ENCODE measurements at regions not wholly inside any gene's neighbourhood (a gene's known extent, or its start where the extent isn't known, plus 50 kb on each side); places are given as distances from the start of the nearest gene placed in this dataset.

- DNase-seq = no peak
- peaks cover 10% of the 10 kb centered on the region for H3K9me3 Mint-ChIP-seq (ENCODE audit: unreplicated experiment)
- no peak overlapping the region for H3K4me3 ChIP-seq (ENCODE audit: low read depth, low read length)
- no peaks in the 10 kb centered on the region for H3K4me1 Mint-ChIP-seq (ENCODE audit: low read depth, unreplicated experiment)
- H3K27me3 Mint-ChIP-seq (ENCODE audit: insufficient read depth, unreplicated experiment) = no peaks in the 10 kb centered on the region
- no peaks in the 10 kb centered on the region for H3K36me3 Mint-ChIP-seq (ENCODE audit: insufficient read depth, unreplicated experiment)
- H3K4me1 ChIP-seq = no peaks in the 10 kb centered on the region
- H3K27ac Mint-ChIP-seq (ENCODE audit: unreplicated experiment) = no peak overlapping the region
- H3K36me3 ChIP-seq (ENCODE audit: control insufficient read depth, insufficient read depth, low read length) = no peaks in the 10 kb centered on the region
- no peak overlapping the region for H3K4me3 Mint-ChIP-seq (ENCODE audit: unreplicated experiment)
- TF ChIP-seq CTCF (IDR thresholded peaks at IDR 0.05; ENCODE audit: insufficient read depth in 1 of 2, low read depth in 1 of 2, low read length in 1 of 2, severe bottlenecking in 1 of 2, unreplicated experiment in 1 of 2) = no peak
- CTCF ChIA-PET = no interaction called here
- H3K27me3 ChIP-seq (replicated peaks; ENCODE audit: control insufficient read depth, insufficient read depth, low read length) = no peaks in the 10 kb centered on the region
- intact Hi-C loops (cut with micrococcal nuclease; ENCODE audit: unreplicated experiment) = no loop called here
- H3K9me3 ChIP-seq = no peaks in the 10 kb centered on the region
- POLR2A ChIA-PET = no interaction called here
- BruUV-seq (replicated peaks) = no TSS peak
Observed at GRCh38 chr14:81839056-81839455, 305.4 kb upstream of the SEL1L start.

GRCh38 chr14:81841346-81841745 lies 307.7 kb upstream of the SEL1L start:
- H3K9me3 ChIP-seq = no peaks in the 10 kb centered on the region
- CTCF ChIA-PET = no interaction called here
- H3K4me1 Mint-ChIP-seq (ENCODE audit: low read depth, unreplicated experiment) = no peaks in the 10 kb centered on the region
- intact Hi-C loops (cut with micrococcal nuclease; ENCODE audit: unreplicated experiment) = no loop called here
- no peak overlapping the region for H3K27ac Mint-ChIP-seq (ENCODE audit: unreplicated experiment)
- no peaks in the 10 kb centered on the region for H3K36me3 ChIP-seq (ENCODE audit: control insufficient read depth, insufficient read depth, low read length)
- H3K27me3 ChIP-seq (replicated peaks; ENCODE audit: control insufficient read depth, insufficient read depth, low read length) = no peaks in the 10 kb centered on the region
- no peak overlapping the region for H3K4me3 Mint-ChIP-seq (ENCODE audit: unreplicated experiment)
- BruUV-seq (replicated peaks) = no TSS peak
- POLR2A ChIA-PET = no interaction called here
- no peaks in the 10 kb centered on the region for H3K9me3 Mint-ChIP-seq (ENCODE audit: unreplicated experiment)
- H3K4me3 ChIP-seq (ENCODE audit: low read depth, low read length) = no peak overlapping the region
- H3K36me3 Mint-ChIP-seq (ENCODE audit: insufficient read depth, unreplicated experiment) = no peaks in the 10 kb centered on the region
- TF ChIP-seq CTCF (IDR thresholded peaks at IDR 0.05; ENCODE audit: insufficient read depth in 1 of 2, low read depth in 1 of 2, low read length in 1 of 2, severe bottlenecking in 1 of 2, unreplicated experiment in 1 of 2) = no peak
- no peaks in the 10 kb centered on the region for H3K27me3 Mint-ChIP-seq (ENCODE audit: insufficient read depth, unreplicated experiment)
- no peak for DNase-seq
- H3K4me1 ChIP-seq = no peaks in the 10 kb centered on the region

GRCh38 chr14:81849714-81850113 lies 316.1 kb upstream of the SEL1L start:
- no peak overlapping the region for H3K27ac Mint-ChIP-seq (ENCODE audit: unreplicated experiment)
- no peaks in the 10 kb centered on the region for H3K4me1 Mint-ChIP-seq (ENCODE audit: low read depth, unreplicated experiment)
- H3K36me3 Mint-ChIP-seq (ENCODE audit: insufficient read depth, unreplicated experiment) = no peaks in the 10 kb centered on the region
- H3K4me3 Mint-ChIP-seq (ENCODE audit: unreplicated experiment) = no peak overlapping the region
- Histone ChIP-seq H3K9me3 (0 out of 2 replicates have a peak, but pooled peaks cover 4% of the 10 kb centered on the region), H3K4me3 (ENCODE audit: low read depth, low read length) (no peak overlapping the region), H3K27me3 (replicated peaks; ENCODE audit: control insufficient read depth, insufficient read depth, low read length) (no peaks in the 10 kb centered on the region), H3K36me3 (ENCODE audit: control insufficient read depth, insufficient read depth, low read length) (no peaks in the 10 kb centered on the region), H3K4me1 (no peaks in the 10 kb centered on the region)
- peaks cover 17% of the 10 kb centered on the region for H3K9me3 Mint-ChIP-seq (ENCODE audit: unreplicated experiment)
- ChIA-PET POLR2A (no interaction called here), CTCF (no interaction called here)
- intact Hi-C loops (cut with micrococcal nuclease; ENCODE audit: unreplicated experiment) = no loop called here
- BruUV-seq (replicated peaks) = no TSS peak
- no peaks in the 10 kb centered on the region for H3K27me3 Mint-ChIP-seq (ENCODE audit: insufficient read depth, unreplicated experiment)
- no peak for TF ChIP-seq CTCF (IDR thresholded peaks at IDR 0.05; ENCODE audit: insufficient read depth in 1 of 2, low read depth in 1 of 2, low read length in 1 of 2, severe bottlenecking in 1 of 2, unreplicated experiment in 1 of 2)
- no peak for DNase-seq

Data from Caco-2 (cell line).